Activated CD4-positive, alpha-beta T cell treated with anti-CD3 and anti-CD28 coated beads, Interleukin-2, amount 50 U/mL, for 48 hours (primary cell): ENCODE measurements at regions not wholly inside any gene's neighbourhood (a gene's known extent, or its start where the extent isn't known, plus 50 kb on each side); places are given as distances from the start of the nearest gene placed in this dataset.

Source experiments
- DNase-seq, 2 experiments: peaks; one replicate each; pipeline ENCODE4 v3.0.0-alpha.2; 2020

DNA sequence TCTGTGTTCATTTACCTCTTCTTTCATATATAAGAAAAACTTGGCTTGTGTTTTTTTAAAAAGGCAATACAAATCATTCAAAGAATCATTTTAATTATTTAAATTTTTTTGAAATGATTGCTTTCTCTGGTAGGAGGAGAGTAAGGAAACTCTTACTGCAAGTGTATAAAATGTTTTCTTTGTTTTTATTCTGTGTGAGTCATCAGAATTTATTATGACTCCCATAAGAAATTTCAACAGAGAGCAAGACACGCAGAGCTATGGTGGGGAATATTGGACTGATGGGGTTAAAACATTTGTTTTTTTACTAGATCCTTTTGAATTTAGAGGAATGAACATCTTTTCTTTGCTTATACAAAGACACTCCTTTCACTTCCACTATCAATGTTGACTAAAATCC, 119.1 kb upstream of the ATXN7L3B start:
- DNase-seq: no peak

DNA sequence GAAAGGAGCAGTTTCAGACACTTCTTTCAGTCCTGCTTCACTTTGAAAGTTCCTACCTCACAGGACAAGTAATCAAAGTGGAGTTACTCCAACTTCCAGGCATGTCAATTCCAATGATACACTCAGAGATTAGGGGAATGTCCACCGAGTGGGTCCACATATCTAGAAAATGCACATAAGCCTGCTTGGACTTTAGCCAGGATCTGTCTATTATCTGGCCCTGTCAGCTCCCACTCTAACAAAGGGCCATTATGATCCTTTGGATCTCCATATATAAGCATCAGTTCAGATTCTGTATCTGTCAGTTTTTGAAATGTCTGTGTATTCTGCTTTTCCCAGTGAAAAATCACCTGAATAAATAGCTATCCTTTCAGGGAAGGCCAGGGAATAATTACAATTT, 112.9 kb upstream of the ATXN7L3B start:
- DNase-seq: no peak

DNA sequence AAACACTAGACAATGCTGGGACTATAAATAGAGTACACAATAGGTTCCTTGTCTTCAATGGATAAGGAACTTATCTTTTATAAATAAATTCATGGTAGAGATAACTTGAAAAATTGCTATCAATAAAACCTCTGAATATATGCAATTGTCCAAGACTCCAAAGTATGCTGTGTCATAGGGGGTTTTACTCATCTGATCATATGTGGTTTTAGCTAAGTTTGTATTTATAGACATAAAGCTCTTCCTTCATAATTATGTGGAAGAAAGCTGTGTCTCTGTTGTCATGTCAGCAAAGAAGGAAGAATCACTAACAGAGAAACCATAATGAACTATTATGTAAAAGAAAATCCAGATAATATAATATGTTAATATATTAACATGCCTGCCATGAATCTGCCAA, 111.5 kb upstream of the ATXN7L3B start:
- no peak for DNase-seq

DNA sequence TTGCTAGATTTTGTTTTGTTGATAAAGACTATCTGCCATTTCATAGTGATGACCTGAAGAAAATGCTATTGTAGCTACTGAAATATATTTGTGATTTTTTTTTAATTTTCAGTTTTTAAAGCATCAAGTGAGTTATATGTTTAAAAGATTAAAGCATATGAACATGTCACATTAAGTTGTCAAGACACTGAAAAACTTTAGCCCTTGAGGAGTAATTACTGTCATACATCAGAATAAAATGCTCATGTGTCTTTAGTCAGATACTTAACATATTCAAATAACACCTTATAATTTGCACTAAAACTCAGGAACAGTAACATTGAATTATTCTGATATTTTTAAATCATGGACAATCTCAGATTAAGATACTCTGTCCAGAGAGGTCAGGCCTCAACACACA, 108.1 kb upstream of the ATXN7L3B start:
- DNase-seq: no peak

DNA sequence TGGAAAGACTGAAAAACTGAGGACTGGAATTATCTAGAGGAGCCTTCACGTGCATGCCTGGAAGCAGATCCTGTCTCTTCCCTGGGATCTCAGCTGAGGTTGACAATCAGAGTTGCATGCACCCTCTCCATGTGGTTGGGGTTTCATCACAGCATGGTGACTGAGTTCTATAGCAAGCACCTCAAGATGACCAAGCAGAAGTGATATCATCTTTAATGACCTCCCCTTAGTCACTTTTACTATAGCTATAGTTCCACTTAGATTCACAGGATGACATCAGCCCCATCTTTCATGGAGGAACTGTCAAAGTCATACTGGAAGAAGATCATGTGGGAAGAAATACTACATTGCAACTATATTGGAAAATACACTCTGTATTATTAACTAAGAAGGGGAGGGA, 105.8 kb upstream of the ATXN7L3B start:
- DNase-seq: no peak

DNA sequence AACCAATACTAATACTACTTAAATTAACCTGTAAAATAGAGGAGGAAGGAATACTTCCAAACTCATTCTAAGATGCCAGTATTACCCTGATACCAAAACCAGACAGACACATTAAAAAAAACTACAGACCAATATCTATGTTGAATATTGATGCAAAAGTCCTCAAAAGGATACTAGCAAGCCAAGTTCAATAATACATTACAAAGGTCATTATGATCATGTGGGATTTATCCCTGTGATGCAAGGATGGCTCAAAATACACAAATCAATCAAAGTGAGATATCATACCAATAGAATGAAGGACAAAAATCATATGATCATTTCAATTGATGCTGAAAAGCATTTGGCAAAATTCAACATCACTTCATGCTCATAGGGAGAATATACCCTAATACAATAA, 97.2 kb upstream of the ATXN7L3B start:
- DNase-seq: no peak

DNA sequence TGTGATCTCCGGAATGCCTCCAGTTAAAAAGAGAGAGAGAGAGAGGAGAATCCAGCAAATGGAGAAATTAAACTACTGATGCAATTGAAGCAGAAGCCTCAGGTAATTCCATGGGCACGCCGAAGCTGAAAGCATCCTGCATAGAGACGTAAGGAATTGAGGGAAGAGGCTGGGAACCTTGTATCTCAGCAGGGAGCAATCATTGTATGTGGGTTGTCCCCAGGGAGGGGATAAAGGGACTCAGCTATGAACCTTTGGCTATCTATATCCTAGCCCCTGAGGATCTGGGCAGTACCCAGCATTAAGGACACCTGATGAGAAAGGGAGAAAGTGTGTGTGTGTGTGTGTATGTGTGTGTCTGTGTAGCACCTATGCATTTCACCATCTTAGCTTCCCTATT, 95.8 kb upstream of the ATXN7L3B start:
- no peak for DNase-seq

DNA sequence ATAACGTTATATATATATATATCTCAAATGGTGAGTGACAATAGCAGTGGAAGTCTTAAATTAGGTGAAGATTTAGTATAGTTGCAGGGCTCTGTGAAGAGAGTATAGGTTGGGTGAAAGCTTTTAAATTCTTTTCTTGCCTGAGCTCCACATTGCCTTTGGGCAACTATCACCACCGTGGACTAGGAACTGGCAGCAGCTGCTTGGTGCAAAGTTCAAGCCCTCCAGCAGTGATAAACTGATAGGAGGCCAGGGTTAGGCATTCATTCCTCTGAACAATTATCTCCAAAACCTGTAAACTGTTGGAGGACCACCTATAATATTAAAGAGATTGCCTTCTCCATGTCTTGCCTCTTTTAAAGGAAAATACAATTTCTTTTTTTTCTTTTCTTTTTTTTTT, 91.2 kb upstream of the ATXN7L3B start:
- no peak for DNase-seq

DNA sequence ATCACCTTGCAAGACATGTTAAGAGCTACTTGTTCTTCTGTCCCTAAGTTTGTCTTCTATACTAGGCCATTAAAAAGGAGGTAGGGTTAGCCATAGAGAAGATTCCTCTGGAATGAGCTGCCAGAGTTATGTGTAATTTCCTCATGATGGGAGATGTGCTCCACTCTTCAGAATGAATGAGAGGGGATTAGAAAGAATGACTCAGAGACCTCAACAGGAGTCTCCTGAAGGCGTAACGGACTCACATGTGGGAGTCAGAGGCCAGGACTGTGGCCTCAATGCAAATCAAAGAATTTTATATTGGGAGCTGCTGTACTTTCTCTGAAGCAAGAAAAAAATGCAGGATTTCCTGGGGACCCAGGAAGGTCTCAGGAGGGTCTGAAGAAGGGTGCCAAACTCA, 87.8 kb upstream of the ATXN7L3B start:
- no peak for DNase-seq

DNA sequence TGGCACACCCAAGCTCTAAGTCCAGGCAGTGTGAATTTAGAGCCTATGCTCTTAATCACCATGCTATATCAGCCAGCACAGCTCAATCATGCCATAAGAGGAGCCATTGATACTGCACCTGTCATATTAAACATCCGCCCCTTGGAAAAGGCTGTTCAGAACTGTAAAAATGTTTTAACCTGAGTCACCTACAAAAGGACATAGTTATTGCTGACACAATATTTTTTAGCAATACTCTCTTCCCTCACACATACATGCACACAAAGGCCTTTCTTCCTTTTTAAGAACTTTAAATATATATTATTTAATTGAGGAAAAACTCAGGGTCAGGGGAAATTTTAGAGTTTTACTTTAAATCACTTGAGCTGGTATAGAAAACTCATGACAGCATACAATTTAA, 83.5 kb upstream of the ATXN7L3B start:
- no peak for DNase-seq

DNA sequence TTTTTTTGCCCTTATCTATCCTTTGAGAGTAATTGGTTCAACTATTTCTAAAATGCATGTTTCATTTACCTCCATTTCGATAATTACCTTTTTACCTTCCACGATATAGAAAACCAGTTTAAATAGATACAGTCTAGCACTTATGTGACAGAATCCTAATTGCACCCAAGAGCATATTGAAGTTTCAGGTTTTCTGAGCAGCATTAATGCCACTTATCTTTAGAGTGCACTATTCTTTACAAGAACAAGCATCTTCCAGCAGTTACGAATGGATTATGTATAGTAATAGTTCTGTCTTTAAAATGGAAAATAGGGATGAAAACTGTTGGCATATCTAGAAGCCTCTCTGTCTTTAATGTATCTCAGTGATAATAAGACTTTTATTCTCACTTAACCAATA, 82.2 kb upstream of the ATXN7L3B start:
- no peak for DNase-seq

DNA sequence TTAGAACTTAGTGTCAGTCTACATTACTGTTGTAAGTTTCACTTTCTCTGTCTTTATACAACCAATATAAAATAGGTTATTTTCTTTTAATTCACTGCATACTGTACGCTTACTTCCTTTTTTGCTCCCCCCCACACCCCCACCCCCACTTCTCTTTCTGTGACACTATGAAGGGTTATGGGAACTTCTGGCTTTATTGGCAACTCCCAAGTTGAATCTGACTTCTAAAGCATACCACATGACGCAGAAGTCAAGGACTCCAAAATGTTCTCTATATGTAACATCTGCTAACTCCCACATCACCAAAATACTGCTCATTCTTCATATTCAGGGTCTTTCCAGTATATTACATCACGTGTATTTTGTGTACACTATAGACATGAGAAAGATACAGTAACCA, 81.2 kb upstream of the ATXN7L3B start:
- DNase-seq: no peak

DNA sequence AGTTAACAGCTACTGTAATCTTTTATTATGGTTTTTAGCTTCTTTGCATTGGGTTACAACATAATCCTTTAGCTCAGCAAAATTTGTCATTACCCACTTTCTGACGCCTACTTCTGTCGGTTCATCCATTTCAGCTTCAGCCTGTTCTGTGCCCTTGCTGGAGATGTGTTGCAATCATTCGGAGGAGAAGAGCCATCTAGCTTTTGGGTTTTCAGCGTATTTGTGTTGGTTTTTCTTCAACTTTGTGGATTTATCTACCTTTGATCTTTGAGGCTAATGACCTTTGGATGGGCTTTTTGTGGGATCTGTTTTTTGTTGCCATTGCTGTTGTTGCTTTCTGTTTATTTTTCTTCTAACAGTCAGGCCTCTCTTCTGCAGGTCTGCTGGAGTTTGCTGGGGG, 69.2 kb upstream of the ATXN7L3B start:
- no peak for DNase-seq

DNA sequence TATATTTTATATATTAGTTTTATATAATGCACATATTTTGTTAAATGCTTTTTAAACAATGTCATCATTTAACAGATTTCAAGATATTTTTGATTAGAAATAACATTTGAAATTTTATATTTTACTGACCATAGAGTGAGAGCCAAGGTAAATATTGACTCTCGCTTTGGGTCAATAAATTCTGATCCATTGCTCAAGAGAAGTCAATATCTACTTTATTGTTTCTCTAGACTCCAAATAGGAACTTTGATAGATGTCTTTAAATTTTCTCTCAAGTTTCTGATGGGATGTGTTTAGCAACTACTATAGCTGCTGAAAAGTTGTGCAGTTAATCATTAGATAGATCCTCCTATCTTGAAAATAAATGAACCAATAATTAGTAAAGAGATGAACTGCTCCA, 61.4 kb upstream of the ATXN7L3B start:
- DNase-seq: no peak

DNA sequence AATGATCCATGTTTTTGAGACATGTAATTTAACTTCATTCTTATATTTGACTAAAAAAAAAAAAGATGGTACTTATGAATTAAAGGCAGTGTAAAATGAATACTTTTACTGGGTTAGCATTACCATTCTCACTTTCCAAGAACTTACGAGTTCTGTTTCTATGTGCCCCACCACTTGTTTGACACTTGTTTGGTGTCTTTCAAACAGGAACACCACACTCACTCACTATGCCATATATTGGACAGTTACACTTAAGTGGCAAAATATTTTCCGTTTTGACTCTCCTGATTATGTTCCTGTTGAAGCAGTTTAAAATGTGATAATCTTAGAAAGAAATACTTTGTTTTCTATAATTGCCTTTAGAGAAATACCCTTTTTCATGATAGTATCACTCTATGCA, 56.6 kb upstream of the ATXN7L3B start:
- DNase-seq: no peak

DNA sequence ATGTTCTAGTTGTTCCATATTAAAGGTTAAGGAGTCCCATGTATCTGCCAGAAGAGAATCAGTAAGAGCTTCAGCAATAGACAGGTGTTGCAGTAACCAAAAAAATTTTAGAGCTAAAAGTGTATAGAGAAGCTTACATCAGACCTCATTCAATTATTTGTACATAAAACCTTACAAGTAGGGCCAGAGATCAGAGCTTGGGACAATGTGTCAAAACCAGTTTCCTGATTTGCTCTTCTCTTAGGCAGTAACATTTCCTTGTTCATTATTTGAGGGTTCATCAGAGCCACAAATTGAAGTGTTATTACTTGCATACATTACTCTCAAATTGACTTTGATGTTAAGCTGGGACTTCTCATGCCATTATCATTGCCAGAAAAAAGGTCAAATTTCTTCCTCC, 55.5 kb upstream of the ATXN7L3B start:
- DNase-seq: no peak

DNA sequence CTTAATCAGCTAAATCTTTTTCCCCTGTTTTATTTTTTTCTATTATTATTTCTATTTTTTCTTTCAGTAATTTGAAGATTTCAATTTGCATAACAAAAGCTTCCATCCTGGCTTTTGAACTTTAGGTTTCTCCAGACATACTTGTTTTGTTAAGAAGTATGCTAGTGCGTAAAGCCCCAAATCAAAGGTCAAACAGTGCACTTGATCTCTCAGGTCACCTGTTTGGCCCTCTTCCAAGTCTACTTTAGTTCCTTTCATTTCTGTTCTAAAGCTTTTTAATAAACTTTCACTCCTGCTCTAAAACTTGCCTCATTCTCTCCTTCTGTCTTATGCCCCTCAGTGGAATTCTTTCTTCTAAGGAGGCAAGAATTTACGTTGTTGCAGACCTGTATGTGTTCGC, 54.6 kb upstream of the ATXN7L3B start:
- DNase-seq: no peak
